HepG2 (cell line): ENCODE measurements at regions not wholly inside any gene's neighbourhood (a gene's known extent, or its start where the extent isn't known, plus 50 kb on each side); places are given as distances from the start of the nearest gene placed in this dataset.

ENCODE experiments used
- ATAC-seq: fragments of 200-7000 bp; cut with Tn5 transposase; 3 replicates; pipeline ENCODE4 v1.9.1; 2020; ENCODE audit warnings: mild to moderate bottlenecking, moderate library complexity
- BruUV-seq: library from RNA; stranded (reverse); fragments of 400-500 nt; replicated peaks from 2 replicates; lab custom pipeline; 2021; lab: Mats Ljungman, UMichigan
- CTCF ChIA-PET: fragments of 300-600 bp; formaldehyde crosslinking; extraction: SDS; loops from one replicate; lab custom pipeline; 2021; ENCODE audit warnings: low total read pairs, inconsistent platforms, low intra/inter-chr PET ratio; lab: Yijun Ruan, JAX
- POLR2A ChIA-PET: fragments of 350-600 bp; sonication (Branson Sonifier 250); formaldehyde crosslinking; loops from one replicate; lab custom pipeline; 2020; ENCODE audit warnings: antibody characterized with exemption, inconsistent platforms; lab: Yijun Ruan, JAX
- DNase-seq: peaks from one replicate; pipeline ENCODE4 v3.0.0-alpha.2; 2015; ENCODE audit warnings: low spot score
- FAIRE-seq: peaks from 3 replicates; lab custom pipeline; 2011; peaks lifted over from hg19 to GRCh38; lab: Jason Lieb, UNC
- H2AFZ ChIP-seq: one replicate; pipeline ENCODE4 v1.6.1; 2011; ENCODE audit warnings: low read length, inconsistent platforms
- H3K27ac ChIP-seq: fragments of 300-600 bp; 3 replicates; pipeline ENCODE4 v1.8.0; 2011; ENCODE audit warnings: mixed run types, mild to moderate bottlenecking, mixed read lengths, low read length, inconsistent platforms; ENCODE audit not compliant: insufficient read depth; ENCODE audit errors: extremely low read length
- H3K27me3 ChIP-seq, 2 experiments: fragments of 200-600 bp in 1 of 2; 2 replicates in 1 of 2; 3 replicates in 1 of 2; pipeline versions ENCODE4 v1.6.0 to v1.8.0; 2011; ENCODE audit warnings: low read length in 2 of 2, mild to moderate bottlenecking in 2 of 2, moderate library complexity in 2 of 2, inconsistent platforms in 1 of 2; ENCODE audit not compliant: insufficient read depth in 2 of 2, control insufficient read depth in 1 of 2
- H3K36me3 ChIP-seq, 2 experiments: fragments of 200-600 bp in 1 of 2; replicated peaks in 1 of 2; 2 replicates in 1 of 2; 3 replicates in 1 of 2; pipeline versions ENCODE4 v1.5.1 to v1.8.0; 2011; ENCODE audit warnings: low read length in 2 of 2, inconsistent platforms in 1 of 2; ENCODE audit not compliant: insufficient read depth in 2 of 2, control insufficient read depth in 1 of 2
- H3K4me1 ChIP-seq: 2 replicates; pipeline ENCODE4 v1.5.1; 2012; ENCODE audit warnings: low read length, inconsistent platforms; ENCODE audit not compliant: insufficient read depth
- H3K4me2 ChIP-seq: 2 replicates; pipeline ENCODE4 v1.6.0; 2011; ENCODE audit warnings: low read depth, low read length, inconsistent platforms
- H3K4me3 ChIP-seq, 3 experiments: fragments of 200-600 bp in 1 of 3; sonication (generic), shearing (Covaris generic) in 1 of 3; replicated peaks in 1 of 3; 2 replicates each; pipeline ENCODE4 v1.5.1; 2011 to 2016; ENCODE audit warnings: low read length in 3 of 3, inconsistent platforms in 2 of 3, low read depth in 2 of 3, mild to moderate bottlenecking in 2 of 3, control low read depth in 1 of 3, mixed read lengths in 1 of 3; ENCODE audit not compliant: insufficient read depth in 1 of 3
- H3K79me2 ChIP-seq: one replicate; pipeline ENCODE4 v1.6.1; 2011; ENCODE audit warnings: low read length, inconsistent platforms; ENCODE audit not compliant: insufficient read depth
- H3K9ac ChIP-seq: 2 replicates; pipeline ENCODE4 v1.6.0; 2011; ENCODE audit warnings: mild to moderate bottlenecking, low read depth, low read length, inconsistent platforms; ENCODE audit not compliant: insufficient read depth
- H3K9me3 ChIP-seq: 2 replicates; pipeline ENCODE4 v1.5.1; 2012; ENCODE audit warnings: mild to moderate bottlenecking, low read length
- H4K20me1 ChIP-seq: 2 replicates; pipeline ENCODE4 v1.6.0; 2011; ENCODE audit warnings: inconsistent platforms, mild to moderate bottlenecking, low read length, moderate library complexity; ENCODE audit not compliant: insufficient read depth
- ATF7 ChIP-seq, 2 experiments: fragments of 450-650 bp in 1 of 2; sonication (generic) in 1 of 2; formaldehyde crosslinking in 1 of 2; IDR thresholded peaks; 2 replicates each; pipeline versions ENCODE4 v1.4.0 to v1.6.1; 2016 to 2020; ENCODE audit warnings: antibody characterized with exemption in 1 of 2, mild to moderate bottlenecking in 1 of 2, missing genetic modification reagents in 1 of 2
- CEBPB ChIP-seq: IDR thresholded peaks from 2 replicates; pipeline ENCODE4 v1.6.1; 2011; ENCODE audit warnings: low read depth, low read length, improper control_type of control experiment, borderline replicate concordance
- KLF9 ChIP-seq: IDR thresholded peaks from 2 replicates; pipeline ENCODE4 v1.6.1; 2016; ENCODE audit warnings: low read depth
- SRF ChIP-seq: IDR thresholded peaks from 2 replicates; pipeline ENCODE4 v1.6.1; 2011; ENCODE audit warnings: mild to moderate bottlenecking, low read depth, low read length, moderate library complexity
- ZNF646 ChIP-seq: sonication (generic); formaldehyde crosslinking; IDR thresholded peaks from 2 replicates; pipeline ENCODE4 v1.9.0; 2021; ENCODE audit warnings: mild to moderate bottlenecking, missing genetic modification reagents
- ZSCAN12 ChIP-seq: sonication (generic); formaldehyde crosslinking; IDR thresholded peaks from 2 replicates; pipeline ENCODE4 v1.9.0; 2021; ENCODE audit warnings: mild to moderate bottlenecking, missing genetic modification reagents
- WGBS: methylation state at CpG from one replicate; pipeline ENCODE4 v1.1.6; 2017; ENCODE audit warnings: low lambda C conversion rate; 5-methylcytosine and 5-hydroxymethylcytosine counted together
- in situ Hi-C: cut with HindIII; loops from 2 replicates; pipeline ENCODE4 v1.10.0; 2017; ENCODE audit warnings: low pct_unique_long_range_greater_than_20kb; ENCODE audit not compliant: extremely low pct_ligation_motif_present
- intact Hi-C: fragments of 100-400 bp; cut with micrococcal nuclease; formaldehyde crosslinking; loops from one replicate; pipeline ENCODE4 v1.10.0; 2022; ENCODE audit not compliant: unreplicated experiment

GRCh38 chr19:30703645-30704044, 331.5 kb downstream of the ZNF536 start:
- no peak for DNase-seq
- TF ChIP-seq ATF7 (IDR thresholded peaks at IDR 0.05): 0 out of 2 replicates have a peak, but pooled peaks have one; percentile 44
- TF ChIP-seq ATF7 (CRISPR knock-in tag; IDR thresholded peaks at IDR 0.05): no peak
- TF ChIP-seq ZSCAN12: no peak
- peak; percentile 63; the same call in 1 of the 2 replicates for TF ChIP-seq CEBPB
- H3K9ac ChIP-seq: no peak overlapping the region
- H3K4me2 ChIP-seq: no peak overlapping the region
- ChIA-PET POLR2A (no interaction called here), CTCF (no interaction called here)
- BruUV-seq: no TSS peak
- H3K4me3 ChIP-seq: no peak overlapping the region
- no peaks in the 10 kb centered on the region for H3K79me2 ChIP-seq
- WGBS: no CpG with 5 or more reads among the region's 4 CpGs
- H3K36me3 ChIP-seq: no peaks in the 10 kb centered on the region
- in situ Hi-C loops: no loop called here
- no peak for ATAC-seq
- intact Hi-C loops: no loop called here
- H2AFZ ChIP-seq: no peak overlapping the region
- no peaks in the 10 kb centered on the region for H3K9me3 ChIP-seq
- no peak overlapping the region for H3K27ac ChIP-seq
- no peaks in the 10 kb centered on the region for H3K27me3 ChIP-seq
- no peaks in the 10 kb centered on the region for H4K20me1 ChIP-seq
- H3K4me1 ChIP-seq: no peaks in the 10 kb centered on the region
- no peak for FAIRE-seq

GRCh38 chr19:30701178-30701577, 329.0 kb downstream of the ZNF536 start:
- no peak overlapping the region for H3K4me2 ChIP-seq
- no peak overlapping the region for H3K9ac ChIP-seq
- H3K27me3 ChIP-seq: no peaks in the 10 kb centered on the region
- H2AFZ ChIP-seq: no peak overlapping the region
- ATAC-seq: no peak
- H3K36me3 ChIP-seq: no peaks in the 10 kb centered on the region
- no peak for FAIRE-seq
- in situ Hi-C loops (no loop called here), intact Hi-C loops (no loop called here)
- 64% methylated on average over 2 of the region's 2 CpGs for WGBS
- no peaks in the 10 kb centered on the region for H3K9me3 ChIP-seq
- no peaks in the 10 kb centered on the region for H3K4me1 ChIP-seq
- H3K27ac ChIP-seq: no peak overlapping the region
- TF ChIP-seq ZNF646 (CRISPR knock-in tag) (peak; percentile 78), SRF (no peak), KLF9 (CRISPR knock-in tag) (no peak)
- POLR2A ChIA-PET: no interaction called here
- CTCF ChIA-PET: no interaction called here
- BruUV-seq: no TSS peak
- no peaks in the 10 kb centered on the region for H4K20me1 ChIP-seq
- no peaks in the 10 kb centered on the region for H3K79me2 ChIP-seq
- DNase-seq: no peak
- no peak overlapping the region for H3K4me3 ChIP-seq
